ENCODE measurements at regions not wholly inside any gene's neighbourhood (a gene's known extent, or its start where the extent isn't known, plus 50 kb on each side); places are given as distances from the start of the nearest gene placed in this dataset.

- POLR2A ChIA-PET, result no interaction called here
- CTCF ChIA-PET, result no interaction called here
- no peak overlapping the region for H3K27ac ChIP-seq (ENCODE audit: low read depth, low read length)
- no TSS peak for BruUV-seq (replicated peaks)
- no peaks in the 10 kb centered on the region for H3K9me2 ChIP-seq (ENCODE audit: insufficient read depth)
- H3K36me3 ChIP-seq (ENCODE audit: control insufficient read depth in 1 of 2, insufficient read depth in 2 of 2, low read length in 2 of 2), result no peaks in the 10 kb centered on the region
- H3K9ac ChIP-seq (ENCODE audit: low read length), result no peak overlapping the region
- no peak overlapping the region for H3K4me2 ChIP-seq (ENCODE audit: low read length)
- intact Hi-C loops (cut with micrococcal nuclease), result no loop called here
- no peaks in the 10 kb centered on the region for H4K20me1 ChIP-seq (ENCODE audit: insufficient read depth)
- H3K4me1 ChIP-seq (ENCODE audit: control insufficient read depth in 1 of 2, insufficient read depth in 2 of 2, low read length in 2 of 2), result no peaks in the 10 kb centered on the region
- no peaks in the 10 kb centered on the region for H3K79me2 ChIP-seq (ENCODE audit: insufficient read depth, low read length)
- no peaks in the 10 kb centered on the region for H3K9me3 ChIP-seq (ENCODE audit: control insufficient read depth in 1 of 2, insufficient read depth in 1 of 2, low read depth in 1 of 2, low read length in 2 of 2)
- RAD21 ChIA-PET (ENCODE audit: low non-redundant PET in 1 of 2, low total read pairs in 2 of 2, uncharacterized antibody in 2 of 2, unreplicated experiment in 2 of 2), result no interaction called here
- H2AFZ ChIP-seq (ENCODE audit: low read depth, low read length, poor library complexity, severe bottlenecking), result no peak overlapping the region
- ATAC-seq, result no peak
- TF ChIP-seq ATF3 (IDR thresholded peaks at IDR 0.05) (no peak), JUND (IDR thresholded peaks at IDR 0.05) (no peak), FOSL1 (IDR thresholded peaks at IDR 0.05; ENCODE audit: low read depth) (no peak), SRF (IDR thresholded peaks at IDR 0.05; ENCODE audit: low read depth) (no peak)
- TF ChIP-seq, protein P1, sequence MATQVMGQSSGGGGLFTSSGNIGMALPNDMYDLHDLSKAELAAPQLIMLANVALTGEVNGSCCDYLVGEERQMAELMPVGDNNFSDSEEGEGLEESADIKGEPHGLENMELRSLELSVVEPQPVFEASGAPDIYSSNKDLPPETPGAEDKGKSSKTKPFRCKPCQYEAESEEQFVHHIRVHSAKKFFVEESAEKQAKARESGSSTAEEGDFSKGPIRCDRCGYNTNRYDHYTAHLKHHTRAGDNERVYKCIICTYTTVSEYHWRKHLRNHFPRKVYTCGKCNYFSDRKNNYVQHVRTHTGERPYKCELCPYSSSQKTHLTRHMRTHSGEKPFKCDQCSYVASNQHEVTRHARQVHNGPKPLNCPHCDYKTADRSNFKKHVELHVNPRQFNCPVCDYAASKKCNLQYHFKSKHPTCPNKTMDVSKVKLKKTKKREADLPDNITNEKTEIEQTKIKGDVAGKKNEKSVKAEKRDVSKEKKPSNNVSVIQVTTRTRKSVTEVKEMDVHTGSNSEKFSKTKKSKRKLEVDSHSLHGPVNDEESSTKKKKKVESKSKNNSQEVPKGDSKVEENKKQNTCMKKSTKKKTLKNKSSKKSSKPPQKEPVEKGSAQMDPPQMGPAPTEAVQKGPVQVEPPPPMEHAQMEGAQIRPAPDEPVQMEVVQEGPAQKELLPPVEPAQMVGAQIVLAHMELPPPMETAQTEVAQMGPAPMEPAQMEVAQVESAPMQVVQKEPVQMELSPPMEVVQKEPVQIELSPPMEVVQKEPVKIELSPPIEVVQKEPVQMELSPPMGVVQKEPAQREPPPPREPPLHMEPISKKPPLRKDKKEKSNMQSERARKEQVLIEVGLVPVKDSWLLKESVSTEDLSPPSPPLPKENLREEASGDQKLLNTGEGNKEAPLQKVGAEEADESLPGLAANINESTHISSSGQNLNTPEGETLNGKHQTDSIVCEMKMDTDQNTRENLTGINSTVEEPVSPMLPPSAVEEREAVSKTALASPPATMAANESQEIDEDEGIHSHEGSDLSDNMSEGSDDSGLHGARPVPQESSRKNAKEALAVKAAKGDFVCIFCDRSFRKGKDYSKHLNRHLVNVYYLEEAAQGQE (IDR thresholded peaks at IDR 0.05; ENCODE audit: low read depth), result no peak
- H3K4me3 ChIP-seq (replicated peaks in 1 of 2; ENCODE audit: low read depth in 1 of 2, low read length in 2 of 2), result no peak overlapping the region
- H3K27me3 ChIP-seq (ENCODE audit: insufficient read depth, low read length), result peaks cover 12% of the 10 kb centered on the region
- DNase-seq (ENCODE audit: low read depth, low spot score), result no peak
These were observed 166.7 kb upstream of the PRICKLE2 start for GRCh38 chr3:64392001-64392400.

GRCh38 chr3:64390893-64391292 lies 165.6 kb upstream of the PRICKLE2 start:
- H4K20me1 ChIP-seq (ENCODE audit: insufficient read depth), result no peaks in the 10 kb centered on the region
- peaks cover 18% of the 10 kb centered on the region for H3K27me3 ChIP-seq (ENCODE audit: insufficient read depth, low read length)
- intact Hi-C loops (cut with micrococcal nuclease), result no loop called here
- no peak for TF ChIP-seq ZNF274 (IDR thresholded peaks at IDR 0.05; ENCODE audit: low read depth, low read length)
- TF ChIP-seq, protein P2, sequence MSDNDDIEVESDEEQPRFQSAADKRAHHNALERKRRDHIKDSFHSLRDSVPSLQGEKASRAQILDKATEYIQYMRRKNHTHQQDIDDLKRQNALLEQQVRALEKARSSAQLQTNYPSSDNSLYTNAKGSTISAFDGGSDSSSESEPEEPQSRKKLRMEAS (IDR thresholded peaks at IDR 0.05), result no peak
- no peak for TF ChIP-seq EZH2 (IDR thresholded peaks at IDR 0.05)
- TF ChIP-seq POLR2A (IDR thresholded peaks at IDR 0.05; ENCODE audit: borderline replicate concordance, extremely low read depth, insufficient read depth, insufficient read length), result no peak
- no peak for TF ChIP-seq TCF7L2 (IDR thresholded peaks at IDR 0.05; ENCODE audit: borderline replicate concordance, extremely low read depth, insufficient read depth, insufficient read length)
- no peak for TF ChIP-seq ZBTB33 (IDR thresholded peaks at IDR 0.05; ENCODE audit: extremely low read depth, insufficient replicate concordance, low read length)
- no peak for TF ChIP-seq CEBPB (IDR thresholded peaks at IDR 0.05; ENCODE audit: low read depth)
- no peak for TF ChIP-seq FOSL1 (IDR thresholded peaks at IDR 0.05; ENCODE audit: low read depth)
- TF ChIP-seq ATF3 (IDR thresholded peaks at IDR 0.05), result no peak

More at GRCh38 chr3:64390893-64391292, 165.6 kb upstream of the PRICKLE2 start:
- Histone ChIP-seq H3K27ac (ENCODE audit: low read depth, low read length) (no peak overlapping the region), H3K79me2 (ENCODE audit: insufficient read depth, low read length) (no peaks in the 10 kb centered on the region), H3K4me2 (ENCODE audit: low read length) (no peak overlapping the region), H3K36me3 (ENCODE audit: control insufficient read depth in 1 of 2, insufficient read depth in 2 of 2, low read length in 2 of 2) (no peaks in the 10 kb centered on the region), H3K9ac (ENCODE audit: low read length) (no peak overlapping the region), H3K4me1 (ENCODE audit: control insufficient read depth in 1 of 2, insufficient read depth in 2 of 2, low read length in 2 of 2) (no peaks in the 10 kb centered on the region), H2AFZ (ENCODE audit: low read depth, low read length, poor library complexity, severe bottlenecking) (no peak overlapping the region), H3K9me2 (ENCODE audit: insufficient read depth) (no peaks in the 10 kb centered on the region), H3K4me3 (replicated peaks in 1 of 2; ENCODE audit: low read depth in 1 of 2, low read length in 2 of 2) (no peak overlapping the region), H3K9me3 (ENCODE audit: control insufficient read depth in 1 of 2, insufficient read depth in 1 of 2, low read depth in 1 of 2, low read length in 2 of 2) (no peaks in the 10 kb centered on the region)
- POLR2A ChIA-PET, result no interaction called here
- no peak for DNase-seq (ENCODE audit: low read depth, low spot score)
- CTCF ChIA-PET, result no interaction called here
- no peak for ATAC-seq
- RAD21 ChIA-PET (ENCODE audit: low non-redundant PET in 1 of 2, low total read pairs in 2 of 2, uncharacterized antibody in 2 of 2, unreplicated experiment in 2 of 2), result no interaction called here
- BruUV-seq (replicated peaks), result no TSS peak
